ENCODE measurements at regions not wholly inside any gene's neighbourhood (a gene's known extent, or its start where the extent isn't known, plus 50 kb on each side); places are given as distances from the start of the nearest gene placed in this dataset.

- intact Hi-C loops (cut with micrococcal nuclease; ENCODE audit: unreplicated experiment) (no loop called here), in situ Hi-C loops (cut with MboI) (no loop called here)
- RAD21 ChIA-PET (ENCODE audit: unreplicated experiment) = interaction anchor here (0.8 kb wide), 1 partner anchor 44 kb away, joined by 3 read pairs; no protein-coding TSS in a partner anchor
- BruUV-seq (replicated peaks) = no TSS peak
- Histone ChIP-seq H3K27me3 (replicated peaks in 1 of 2; ENCODE audit: control insufficient read depth in 2 of 2, insufficient read depth in 2 of 2, low read length in 1 of 2) (no peaks in the 10 kb centered on the region), H3K79me2 (ENCODE audit: control insufficient read depth, insufficient read depth, low read length) (no peaks in the 10 kb centered on the region), H3K4me1 (ENCODE audit: control insufficient read depth, insufficient read depth, low read length) (no peaks in the 10 kb centered on the region), H4K20me1 (ENCODE audit: control insufficient read depth, insufficient read depth) (no peaks in the 10 kb centered on the region), H3K9me3 (replicated peaks; ENCODE audit: control insufficient read depth, insufficient read depth, low read length) (no peaks in the 10 kb centered on the region), H3K27ac (ENCODE audit: control insufficient read depth, insufficient read depth) (no peak overlapping the region), H3K36me3 (ENCODE audit: control insufficient read depth in 2 of 2, insufficient read depth in 2 of 2, low read length in 1 of 2) (no peaks in the 10 kb centered on the region), H3K9ac (ENCODE audit: control insufficient read depth, insufficient read depth, low read length) (no peak overlapping the region), H2AFZ (ENCODE audit: control insufficient read depth, low read depth, low read length) (no peak overlapping the region), H3K4me2 (ENCODE audit: control insufficient read depth, insufficient read depth) (no peak overlapping the region), H3K4me3 (no peak overlapping the region)
- no peak for TF ChIP-seq SMARCA5 (IDR thresholded peaks at IDR 0.05)
- TF ChIP-seq CHD2 (IDR thresholded peaks at IDR 0.05; ENCODE audit: borderline replicate concordance, low read depth, low read length) = no peak
- TF ChIP-seq NFIC (IDR thresholded peaks at IDR 0.05; ENCODE audit: low read depth, low read length) = no peak
- no peak for TF ChIP-seq IKZF2 (IDR thresholded peaks at IDR 0.05)
- TF ChIP-seq CHD1 (IDR thresholded peaks at IDR 0.05; ENCODE audit: low read depth, low read length) = no peak
- ATAC-seq (no peak), DNase-seq (ENCODE audit: low read depth, low spot score) (no peak), FAIRE-seq (no peak)
- WGBS (ENCODE audit: insufficient coverage, insufficient replicate concordance, low lambda C conversion rate, missing lambda C conversion rate) = 71% methylated on average over 2 of the region's 2 CpGs
- POLR2A ChIA-PET = no interaction called here
- CTCF ChIA-PET = interaction anchor here (0.8 kb wide), 1 partner anchor 37 kb away, joined by 3 read pairs; no protein-coding TSS in a partner anchor
- SMC1A ChIA-PET (ENCODE audit: uncharacterized antibody, unreplicated experiment) = no interaction called here
These were observed 267.8 kb upstream of the SNX7 start for GRCh38 chr1:98393719-98394118.

GRCh38 chr1:98391175-98391574 is 270.3 kb upstream of the SNX7 start:
- Histone ChIP-seq H3K4me3 (no peak overlapping the region), H3K9me3 (replicated peaks; ENCODE audit: control insufficient read depth, insufficient read depth, low read length) (no peaks in the 10 kb centered on the region), H3K4me2 (ENCODE audit: control insufficient read depth, insufficient read depth) (no peak overlapping the region), H3K9ac (ENCODE audit: control insufficient read depth, insufficient read depth, low read length) (no peak overlapping the region), H3K4me1 (ENCODE audit: control insufficient read depth, insufficient read depth, low read length) (no peaks in the 10 kb centered on the region), H3K79me2 (ENCODE audit: control insufficient read depth, insufficient read depth, low read length) (no peaks in the 10 kb centered on the region), H3K27ac (ENCODE audit: control insufficient read depth, insufficient read depth) (no peak overlapping the region), H2AFZ (ENCODE audit: control insufficient read depth, low read depth, low read length) (no peak overlapping the region), H4K20me1 (ENCODE audit: control insufficient read depth, insufficient read depth) (no peaks in the 10 kb centered on the region), H3K27me3 (replicated peaks in 1 of 2; ENCODE audit: control insufficient read depth in 2 of 2, insufficient read depth in 2 of 2, low read length in 1 of 2) (no peaks in the 10 kb centered on the region), H3K36me3 (ENCODE audit: control insufficient read depth in 2 of 2, insufficient read depth in 2 of 2, low read length in 1 of 2) (no peaks in the 10 kb centered on the region)
- ChIA-PET CTCF (no interaction called here), SMC1A (ENCODE audit: uncharacterized antibody, unreplicated experiment) (no interaction called here), RAD21 (ENCODE audit: unreplicated experiment) (no interaction called here), POLR2A (interaction anchor here (0.7 kb wide), 1 partner anchor 321 kb away, joined by 5 read pairs; no protein-coding TSS in a partner anchor)
- TF ChIP-seq HDAC2 (IDR thresholded peaks at IDR 0.05) = no peak
- TF ChIP-seq MEF2A (IDR thresholded peaks at IDR 0.05; ENCODE audit: insufficient read depth, low read depth, low read length) = no peak
- TF ChIP-seq SRF (IDR thresholded peaks at IDR 0.05; ENCODE audit: low read depth in 2 of 2, low read length in 2 of 2) = no peak
- TF ChIP-seq ZNF217 (IDR thresholded peaks at IDR 0.05) = no peak
- no peak for TF ChIP-seq JUND (IDR thresholded peaks at IDR 0.05; ENCODE audit: low read depth, low read length)
- TF ChIP-seq HDAC6 (IDR thresholded peaks at IDR 0.05; ENCODE audit: unreplicated experiment) = no peak
- TF ChIP-seq, protein P1, sequence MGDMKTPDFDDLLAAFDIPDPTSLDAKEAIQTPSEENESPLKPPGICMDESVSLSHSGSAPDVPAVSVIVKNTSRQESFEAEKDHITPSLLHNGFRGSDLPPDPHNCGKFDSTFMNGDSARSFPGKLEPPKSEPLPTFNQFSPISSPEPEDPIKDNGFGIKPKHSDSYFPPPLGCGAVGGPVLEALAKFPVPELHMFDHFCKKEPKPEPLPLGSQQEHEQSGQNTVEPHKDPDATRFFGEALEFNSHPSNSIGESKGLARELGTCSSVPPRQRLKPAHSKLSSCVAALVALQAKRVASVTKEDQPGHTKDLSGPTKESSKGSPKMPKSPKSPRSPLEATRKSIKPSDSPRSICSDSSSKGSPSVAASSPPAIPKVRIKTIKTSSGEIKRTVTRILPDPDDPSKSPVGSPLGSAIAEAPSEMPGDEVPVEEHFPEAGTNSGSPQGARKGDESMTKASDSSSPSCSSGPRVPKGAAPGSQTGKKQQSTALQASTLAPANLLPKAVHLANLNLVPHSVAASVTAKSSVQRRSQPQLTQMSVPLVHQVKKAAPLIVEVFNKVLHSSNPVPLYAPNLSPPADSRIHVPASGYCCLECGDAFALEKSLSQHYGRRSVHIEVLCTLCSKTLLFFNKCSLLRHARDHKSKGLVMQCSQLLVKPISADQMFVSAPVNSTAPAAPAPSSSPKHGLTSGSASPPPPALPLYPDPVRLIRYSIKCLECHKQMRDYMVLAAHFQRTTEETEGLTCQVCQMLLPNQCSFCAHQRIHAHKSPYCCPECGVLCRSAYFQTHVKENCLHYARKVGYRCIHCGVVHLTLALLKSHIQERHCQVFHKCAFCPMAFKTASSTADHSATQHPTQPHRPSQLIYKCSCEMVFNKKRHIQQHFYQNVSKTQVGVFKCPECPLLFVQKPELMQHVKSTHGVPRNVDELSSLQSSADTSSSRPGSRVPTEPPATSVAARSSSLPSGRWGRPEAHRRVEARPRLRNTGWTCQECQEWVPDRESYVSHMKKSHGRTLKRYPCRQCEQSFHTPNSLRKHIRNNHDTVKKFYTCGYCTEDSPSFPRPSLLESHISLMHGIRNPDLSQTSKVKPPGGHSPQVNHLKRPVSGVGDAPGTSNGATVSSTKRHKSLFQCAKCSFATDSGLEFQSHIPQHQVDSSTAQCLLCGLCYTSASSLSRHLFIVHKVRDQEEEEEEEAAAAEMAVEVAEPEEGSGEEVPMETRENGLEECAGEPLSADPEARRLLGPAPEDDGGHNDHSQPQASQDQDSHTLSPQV (IDR thresholded peaks at IDR 0.05) = no peak
- no peak for TF ChIP-seq MLLT1 (IDR thresholded peaks at IDR 0.05)
- no peak for TF ChIP-seq GABPA (IDR thresholded peaks at IDR 0.05; ENCODE audit: low read depth)
- no peak for TF ChIP-seq NR2C1 (IDR thresholded peaks at IDR 0.05)
- intact Hi-C loops (cut with micrococcal nuclease; ENCODE audit: unreplicated experiment) (no loop called here), in situ Hi-C loops (cut with MboI) (no loop called here)
- 0% methylated on average over 1 of the region's 1 CpG for WGBS (ENCODE audit: insufficient coverage, insufficient replicate concordance, low lambda C conversion rate, missing lambda C conversion rate)
- no peak for FAIRE-seq
- no peak for DNase-seq (ENCODE audit: low read depth, low spot score)
- ATAC-seq = no peak
- no TSS peak for BruUV-seq (replicated peaks)

Data from GM12878 (cell line).